ENCODE measurements at regions not wholly inside any gene's neighbourhood (a gene's known extent, or its start where the extent isn't known, plus 50 kb on each side); places are given as distances from the start of the nearest gene placed in this dataset.

DNA sequence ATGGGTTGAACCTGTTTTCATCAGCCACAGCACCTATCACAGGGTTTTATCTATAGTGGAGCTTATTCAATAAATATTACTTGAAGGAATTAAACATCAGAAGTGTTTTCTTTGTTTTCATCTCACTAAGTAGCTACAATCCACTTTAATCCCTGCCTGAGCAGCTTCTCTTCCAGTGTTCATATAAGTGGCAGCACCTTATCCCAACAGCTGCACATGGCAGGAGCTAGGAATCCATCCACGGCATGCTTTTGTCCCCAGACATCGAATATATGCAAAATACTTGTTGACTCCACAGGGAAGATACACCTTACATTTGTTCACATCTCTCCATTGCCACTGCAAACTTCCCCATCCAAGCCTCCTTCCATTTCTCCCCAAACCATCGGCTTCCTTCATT, 549.8 kb upstream of the FAM241A start:
- TF ChIP-seq, protein P1, sequence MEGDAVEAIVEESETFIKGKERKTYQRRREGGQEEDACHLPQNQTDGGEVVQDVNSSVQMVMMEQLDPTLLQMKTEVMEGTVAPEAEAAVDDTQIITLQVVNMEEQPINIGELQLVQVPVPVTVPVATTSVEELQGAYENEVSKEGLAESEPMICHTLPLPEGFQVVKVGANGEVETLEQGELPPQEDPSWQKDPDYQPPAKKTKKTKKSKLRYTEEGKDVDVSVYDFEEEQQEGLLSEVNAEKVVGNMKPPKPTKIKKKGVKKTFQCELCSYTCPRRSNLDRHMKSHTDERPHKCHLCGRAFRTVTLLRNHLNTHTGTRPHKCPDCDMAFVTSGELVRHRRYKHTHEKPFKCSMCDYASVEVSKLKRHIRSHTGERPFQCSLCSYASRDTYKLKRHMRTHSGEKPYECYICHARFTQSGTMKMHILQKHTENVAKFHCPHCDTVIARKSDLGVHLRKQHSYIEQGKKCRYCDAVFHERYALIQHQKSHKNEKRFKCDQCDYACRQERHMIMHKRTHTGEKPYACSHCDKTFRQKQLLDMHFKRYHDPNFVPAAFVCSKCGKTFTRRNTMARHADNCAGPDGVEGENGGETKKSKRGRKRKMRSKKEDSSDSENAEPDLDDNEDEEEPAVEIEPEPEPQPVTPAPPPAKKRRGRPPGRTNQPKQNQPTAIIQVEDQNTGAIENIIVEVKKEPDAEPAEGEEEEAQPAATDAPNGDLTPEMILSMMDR (IDR thresholded peaks at IDR 0.05; ENCODE audit: insufficient read depth, missing control alignments): no peak
- DNase-seq (ENCODE audit: insufficient read length, low spot score): no peak
- FAIRE-seq: no peak

DNA sequence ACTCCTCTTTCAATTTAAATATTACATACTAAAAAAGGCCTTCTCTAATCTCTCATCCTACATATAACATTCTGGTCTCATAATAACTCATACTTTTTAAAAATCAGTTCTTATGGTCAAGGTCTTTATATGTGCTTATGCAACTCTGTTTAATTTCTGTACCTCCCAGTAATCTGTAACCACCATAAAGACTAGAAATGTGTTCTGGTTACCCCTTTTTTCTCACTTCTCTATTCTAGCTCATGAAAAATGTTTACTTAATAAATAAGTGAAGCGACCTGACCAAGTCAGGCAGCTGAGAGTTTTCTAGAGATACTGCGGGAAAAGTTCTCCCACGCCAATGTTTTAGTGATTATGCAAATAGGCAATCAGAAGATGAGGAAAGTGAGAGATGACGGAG, 548.8 kb upstream of the FAM241A start:
- TF ChIP-seq, protein P1 (IDR thresholded peaks at IDR 0.05; ENCODE audit: insufficient read depth, missing control alignments): no peak
- no peak for FAIRE-seq

DNA sequence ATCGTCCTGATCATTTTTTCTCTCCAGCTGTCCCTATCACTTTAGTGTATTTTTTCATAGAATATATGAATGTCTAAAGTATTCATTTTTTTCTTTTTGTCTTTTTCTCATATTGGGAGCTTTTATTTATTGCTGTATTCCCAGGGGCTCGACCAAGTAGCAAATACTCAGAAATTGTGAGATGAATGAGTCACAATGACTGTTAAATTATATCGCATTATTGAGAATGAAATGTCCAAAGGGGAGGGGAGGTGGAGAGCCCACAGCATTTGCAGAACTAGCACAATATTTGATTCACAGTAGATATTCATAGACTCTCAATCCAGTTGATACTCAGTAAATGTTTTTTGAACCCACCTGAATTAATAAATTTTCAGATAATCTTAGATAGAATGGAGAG, 543.6 kb upstream of the FAM241A start:
- TF ChIP-seq, protein P1 (IDR thresholded peaks at IDR 0.05; ENCODE audit: insufficient read depth, missing control alignments): no peak
- FAIRE-seq (no peak), DNase-seq (ENCODE audit: insufficient read length, low spot score) (no peak)

More for the DNA sequence above, 548.8 kb upstream of the FAM241A start:
- DNase-seq (ENCODE audit: insufficient read length, low spot score): no peak

DNA sequence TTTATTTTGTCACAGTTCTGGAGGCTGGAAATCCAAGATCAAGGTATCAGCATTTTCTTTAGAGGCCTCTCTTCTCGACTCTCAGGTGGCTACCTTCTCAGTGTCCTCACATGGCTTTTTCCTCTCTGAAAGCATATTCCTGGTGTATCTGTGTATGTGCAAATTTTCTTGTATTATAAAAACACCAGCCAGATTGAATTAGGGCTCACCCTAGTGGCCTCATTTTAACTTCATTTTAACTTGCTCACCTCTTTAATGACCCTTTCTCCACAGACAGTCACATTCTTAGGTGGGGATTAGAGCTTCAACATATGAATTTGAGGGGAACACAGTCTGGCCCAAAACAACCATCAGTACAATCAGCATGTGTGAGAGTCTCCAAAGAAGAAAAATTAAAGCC, 542.4 kb upstream of the FAM241A start:
- TF ChIP-seq, protein P1 (IDR thresholded peaks at IDR 0.05; ENCODE audit: insufficient read depth, missing control alignments): no peak
- no peak for DNase-seq (ENCODE audit: insufficient read length, low spot score)
- FAIRE-seq: no peak

DNA sequence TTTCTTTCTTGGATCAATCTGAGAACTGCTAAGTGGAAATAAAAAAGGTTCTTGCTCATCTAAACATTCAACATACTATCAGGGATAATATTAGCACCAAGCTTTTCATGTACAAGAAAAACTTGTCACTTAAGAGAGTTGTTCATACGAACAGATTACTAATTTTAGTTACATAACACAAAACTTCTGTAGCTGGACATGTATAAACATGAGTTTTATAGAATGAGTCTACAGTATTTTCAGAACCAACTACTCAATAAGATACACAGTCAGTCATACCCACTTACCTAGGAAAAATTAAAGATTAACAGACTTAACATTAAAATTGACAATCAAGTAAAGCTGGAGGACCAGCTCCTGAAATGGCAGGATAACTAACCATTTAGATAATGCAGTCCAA, 540.1 kb upstream of the FAM241A start:
- DNase-seq (ENCODE audit: insufficient read length, low spot score) (no peak), FAIRE-seq (no peak)
- TF ChIP-seq, protein P1 (IDR thresholded peaks at IDR 0.05; ENCODE audit: insufficient read depth, missing control alignments): no peak

DNA sequence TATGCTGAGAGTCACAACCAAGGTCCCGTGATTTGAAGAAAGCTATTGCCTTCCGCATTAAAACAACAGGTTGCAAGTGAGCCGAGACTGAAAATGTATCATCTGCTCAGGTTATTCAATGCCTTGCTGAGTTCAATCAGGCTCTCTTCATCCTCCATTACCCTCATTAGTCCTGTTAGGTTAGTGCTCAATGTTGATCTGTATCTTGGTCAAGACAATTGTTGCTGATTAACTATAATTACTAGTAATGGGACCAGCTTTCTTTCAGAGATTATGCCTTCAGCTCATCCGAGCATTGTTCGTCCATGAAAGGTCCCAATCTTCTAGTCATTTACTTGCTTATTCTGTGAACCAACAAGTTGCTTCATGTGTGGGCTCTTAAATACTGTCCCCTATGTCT, 534.6 kb upstream of the FAM241A start:
- DNase-seq (ENCODE audit: insufficient read length, low spot score) (no peak), FAIRE-seq (no peak)
- TF ChIP-seq, protein P1 (IDR thresholded peaks at IDR 0.05; ENCODE audit: insufficient read depth, missing control alignments): no peak

DNA sequence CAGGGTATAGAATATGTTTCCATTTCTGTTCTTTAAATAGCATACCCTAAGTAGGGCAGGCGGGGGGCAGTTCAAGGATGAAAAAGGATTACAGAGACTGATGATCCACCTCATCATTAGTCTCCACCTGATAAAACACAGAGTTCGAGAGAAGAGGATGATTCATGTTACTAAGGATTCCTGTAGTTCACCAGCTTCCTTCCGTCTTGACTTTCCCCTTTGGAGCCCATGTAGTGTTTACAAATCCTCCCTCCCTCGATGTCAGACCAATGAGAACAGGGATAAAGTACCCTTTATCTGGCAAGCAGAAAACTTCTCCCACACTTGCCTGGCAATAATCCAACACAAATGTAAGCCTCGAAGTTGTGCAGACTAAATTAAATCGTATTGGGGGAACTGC, 526.3 kb upstream of the FAM241A start:
- DNase-seq (ENCODE audit: insufficient read length, low spot score): no peak
- TF ChIP-seq, protein P1 (IDR thresholded peaks at IDR 0.05; ENCODE audit: insufficient read depth, missing control alignments): no peak
- no peak for FAIRE-seq
